HG03159 (cell line): ENCODE measurements at regions not wholly inside any gene's neighbourhood (a gene's known extent, or its start where the extent isn't known, plus 50 kb on each side); places are given as distances from the start of the nearest gene placed in this dataset.

Source experiments
- ATAC-seq: cut with Tn5 transposase; IDR thresholded peaks from one replicate; pipeline ENCODE4 v1.9.1; 2021; ENCODE audit warnings: mild to moderate bottlenecking, moderate library complexity; ENCODE audit not compliant: unreplicated experiment

DNA sequence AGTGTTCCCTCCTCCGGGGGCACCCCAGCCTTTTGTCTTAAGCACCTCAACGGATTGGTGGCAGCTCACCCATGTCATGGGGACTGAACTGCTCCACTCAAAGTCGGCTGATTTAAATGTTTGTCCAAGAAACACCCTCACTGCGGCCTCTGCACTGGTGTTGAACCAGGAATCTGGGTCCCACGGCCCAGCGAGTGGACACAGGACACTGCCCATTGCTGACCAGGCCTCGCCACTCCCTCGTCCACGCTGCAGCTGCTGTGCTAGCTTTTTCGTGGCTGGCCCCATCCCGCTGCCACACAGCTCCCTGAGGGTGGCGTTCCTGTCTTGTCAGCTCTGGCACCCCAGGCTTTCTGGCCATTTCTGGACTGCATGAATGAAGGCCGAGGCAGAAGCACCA, 646.2 kb downstream of the BRD1 start:
- ATAC-seq: no peak

DNA sequence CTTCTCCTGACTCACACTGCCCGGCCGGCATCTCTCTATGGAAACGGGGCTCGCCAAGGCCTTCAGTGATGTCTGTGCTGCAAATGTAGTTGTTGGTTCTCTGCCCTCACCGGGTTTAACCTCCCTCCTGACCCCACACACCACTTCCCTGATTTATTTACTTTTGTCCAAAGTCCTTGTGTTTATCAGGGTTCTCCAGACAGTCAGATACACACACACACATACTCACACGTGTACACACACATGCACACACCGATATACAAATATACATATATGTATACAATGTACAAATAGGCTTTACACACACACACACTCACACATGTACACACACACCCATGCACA, 647.0 kb downstream of the BRD1 start:
- ATAC-seq: no peak

DNA sequence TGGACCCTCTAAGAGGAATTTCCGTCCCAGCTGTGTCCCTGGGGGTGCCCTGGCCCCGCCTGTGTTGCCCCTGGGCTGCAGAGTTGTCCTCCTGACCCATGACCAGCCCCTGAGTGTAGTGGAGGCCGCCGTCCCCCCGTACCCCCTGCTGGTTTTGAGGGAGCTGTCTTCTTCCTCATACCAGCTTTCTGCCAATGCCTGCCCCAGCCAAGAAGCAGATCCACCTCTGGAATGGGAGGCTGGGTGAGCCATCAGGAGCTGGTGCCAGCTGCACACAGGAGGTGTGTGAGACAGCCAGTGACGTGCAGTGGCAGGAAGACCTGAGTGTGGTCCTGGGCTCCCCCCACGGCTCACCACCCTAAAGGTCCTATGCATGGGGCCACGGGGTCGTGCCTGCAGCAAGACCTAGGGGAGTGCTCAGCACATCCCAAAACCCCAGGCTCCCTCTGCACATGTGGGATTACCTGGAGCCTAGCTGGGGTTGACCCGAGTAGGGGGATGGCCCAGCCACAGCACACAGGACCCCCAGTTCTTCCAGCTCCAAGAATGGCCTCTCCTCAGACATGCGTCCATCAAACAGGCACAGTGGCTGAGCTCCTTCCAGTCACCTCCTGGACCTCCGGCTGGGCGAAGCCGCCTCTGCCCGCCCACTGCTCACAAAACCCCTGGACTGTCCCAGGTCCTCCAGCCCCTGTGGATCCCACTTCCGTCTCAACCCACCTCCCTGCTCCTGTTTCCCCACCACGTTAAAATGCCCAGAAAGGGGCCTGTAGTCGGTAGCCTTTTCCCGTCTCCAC, 647.6 kb downstream of the BRD1 start:
- no peak for ATAC-seq

DNA sequence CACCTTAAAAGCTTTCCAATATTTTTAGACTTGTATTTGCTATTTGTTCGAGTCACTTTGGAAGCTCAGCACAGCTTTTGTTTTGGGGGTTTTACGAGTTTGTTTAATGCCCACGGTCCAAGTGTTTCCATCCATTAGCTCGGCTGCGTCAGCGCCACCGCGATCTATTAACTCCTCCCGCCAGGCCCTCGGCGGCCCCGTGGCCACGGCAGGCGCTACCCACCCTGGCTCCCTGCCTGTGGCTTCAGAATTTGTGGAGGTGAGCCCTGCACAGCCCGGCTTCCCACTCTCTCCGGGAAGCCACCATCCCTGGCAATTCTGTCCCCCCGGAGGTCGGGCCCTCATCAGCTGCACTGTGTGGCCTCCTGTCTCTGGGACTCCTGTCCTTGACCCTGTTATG, 648.5 kb downstream of the BRD1 start:
- ATAC-seq: no peak

DNA sequence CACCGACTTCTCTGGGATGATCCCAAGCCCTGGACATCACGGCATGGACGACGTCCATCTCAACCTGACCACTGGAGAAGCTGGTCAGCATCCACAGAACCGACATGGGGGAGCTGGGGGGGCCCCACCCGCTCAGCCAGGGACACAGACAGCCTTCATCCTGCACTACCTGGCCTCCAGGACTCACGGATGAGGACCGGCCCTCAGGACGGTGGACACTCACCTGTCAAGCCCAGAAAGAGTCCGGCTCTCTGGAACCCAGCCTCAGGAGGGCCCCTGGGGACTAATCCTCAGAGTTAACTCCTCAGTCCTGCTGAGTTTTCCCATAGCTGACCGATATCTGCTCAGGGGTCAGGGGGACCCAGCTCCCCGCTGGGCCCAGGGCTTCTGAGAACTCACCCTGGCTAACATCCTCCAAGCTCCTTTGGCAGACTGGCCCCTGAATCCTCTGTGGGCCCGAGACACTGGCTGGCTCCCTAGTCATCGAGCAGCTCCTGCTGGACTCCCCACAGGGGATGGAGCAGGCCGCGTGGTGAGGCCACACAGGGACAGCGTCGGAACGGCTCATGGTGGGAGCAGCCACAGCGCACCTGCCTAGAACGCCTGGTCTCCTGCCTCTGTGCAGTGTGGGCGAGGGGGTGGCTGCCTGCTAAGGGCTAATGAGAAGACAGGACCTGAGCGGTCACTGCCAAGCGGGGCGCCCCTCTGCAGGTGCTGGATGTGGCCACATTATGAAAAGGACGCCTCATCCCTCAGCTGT, 649.2 kb downstream of the BRD1 start:
- ATAC-seq: no peak

GRCh38 chr22:49177666-49178065, 650.0 kb downstream of the BRD1 start:
- no peak for ATAC-seq

DNA sequence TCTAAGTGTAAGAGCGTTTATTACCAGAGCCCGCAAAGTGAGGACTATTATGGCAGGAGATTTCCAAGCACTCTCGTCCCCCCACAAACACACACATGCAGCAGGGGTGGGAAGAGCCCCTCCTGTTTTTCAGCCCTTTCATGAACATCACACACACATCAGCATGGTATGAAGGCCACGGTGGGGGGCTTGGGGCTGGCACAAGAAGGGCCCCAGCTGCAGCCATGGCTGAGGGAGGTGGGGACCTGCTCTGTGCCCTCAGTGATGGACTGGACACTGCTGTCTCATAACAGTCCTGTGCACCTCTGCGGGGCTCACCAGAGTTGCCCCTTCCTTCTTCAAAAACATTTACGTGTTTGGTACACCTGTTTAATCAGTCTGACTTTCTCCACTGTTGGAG, 650.7 kb downstream of the BRD1 start:
- ATAC-seq: no peak

DNA sequence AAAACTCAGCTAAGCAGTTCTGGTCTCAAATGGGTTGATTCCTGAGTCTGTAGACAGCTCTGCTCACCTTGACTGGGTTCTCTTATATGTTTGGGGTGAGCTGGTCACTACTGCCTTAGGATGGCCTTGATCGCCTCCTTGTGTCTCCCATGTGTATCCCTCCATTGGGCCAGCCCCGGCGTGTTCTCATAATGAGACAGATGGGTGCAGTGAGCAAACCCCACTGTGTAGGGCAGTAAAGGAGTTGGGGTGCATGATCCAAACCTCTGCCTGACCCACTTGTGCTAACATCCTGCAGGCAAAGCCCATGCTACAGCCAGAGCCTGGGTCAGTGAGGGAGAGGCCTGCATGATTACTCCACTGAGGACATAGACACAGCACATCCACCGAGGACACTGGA, 657.6 kb downstream of the BRD1 start:
- ATAC-seq: no peak

GRCh38 chr22:49169074-49169744, 658.5 kb downstream of the BRD1 start:
- no peak for ATAC-seq

GRCh38 chr22:49168219-49168813, 659.4 kb downstream of the BRD1 start:
- ATAC-seq: no peak

DNA sequence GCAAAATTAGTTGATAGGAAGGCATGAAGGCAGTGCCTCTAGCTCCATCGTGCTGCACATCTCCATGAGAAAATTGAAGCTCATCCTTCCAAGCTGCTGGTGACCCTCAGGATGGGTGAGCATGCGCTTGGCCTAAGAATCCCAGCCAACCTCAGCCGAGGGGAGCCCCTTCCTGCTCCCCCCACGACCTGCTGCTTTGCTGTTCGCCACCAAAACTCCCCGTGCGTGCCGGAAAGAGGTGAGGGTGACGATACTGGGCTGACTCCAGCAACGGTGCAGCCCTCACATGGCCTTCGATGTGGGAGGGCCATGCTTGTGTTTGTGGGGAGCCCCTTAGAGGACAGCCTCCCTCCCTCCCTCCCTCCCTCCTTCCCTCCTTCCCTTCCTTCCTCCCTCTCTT, 660.9 kb downstream of the BRD1 start:
- ATAC-seq: no peak

- ATAC-seq: no peak
Measured at GRCh38 chr22:49166211-49166610, 661.5 kb downstream of the BRD1 start.

DNA sequence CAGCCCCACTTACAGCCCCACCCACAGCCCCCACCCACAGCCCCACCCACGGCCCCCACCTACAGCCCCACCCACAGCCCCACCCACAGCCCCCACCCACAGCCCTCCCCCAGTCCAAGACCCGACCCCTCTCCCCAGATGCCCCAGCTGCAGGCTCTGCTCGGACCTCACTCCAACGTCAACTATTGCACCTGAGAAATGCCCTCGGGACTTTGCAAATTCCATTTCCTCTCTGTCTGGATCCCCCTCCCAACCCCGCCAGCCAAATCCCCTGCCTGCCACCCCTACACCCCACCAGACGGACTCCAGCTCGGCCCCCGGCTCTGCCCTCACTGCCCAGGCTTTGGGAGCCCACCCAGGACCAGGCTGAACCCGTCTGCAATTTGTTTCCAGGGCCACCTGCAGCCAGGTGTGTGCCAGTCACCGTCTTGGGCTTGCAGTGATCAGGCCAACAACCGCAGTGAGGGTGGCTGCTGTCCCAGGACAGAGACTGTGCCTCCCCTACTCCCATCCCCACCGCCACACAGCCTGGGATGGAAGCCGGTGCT, 662.8 kb downstream of the BRD1 start:
- ATAC-seq: no peak

GRCh38 chr22:49163960-49164690, 663.5 kb downstream of the BRD1 start:
- ATAC-seq: no peak

DNA sequence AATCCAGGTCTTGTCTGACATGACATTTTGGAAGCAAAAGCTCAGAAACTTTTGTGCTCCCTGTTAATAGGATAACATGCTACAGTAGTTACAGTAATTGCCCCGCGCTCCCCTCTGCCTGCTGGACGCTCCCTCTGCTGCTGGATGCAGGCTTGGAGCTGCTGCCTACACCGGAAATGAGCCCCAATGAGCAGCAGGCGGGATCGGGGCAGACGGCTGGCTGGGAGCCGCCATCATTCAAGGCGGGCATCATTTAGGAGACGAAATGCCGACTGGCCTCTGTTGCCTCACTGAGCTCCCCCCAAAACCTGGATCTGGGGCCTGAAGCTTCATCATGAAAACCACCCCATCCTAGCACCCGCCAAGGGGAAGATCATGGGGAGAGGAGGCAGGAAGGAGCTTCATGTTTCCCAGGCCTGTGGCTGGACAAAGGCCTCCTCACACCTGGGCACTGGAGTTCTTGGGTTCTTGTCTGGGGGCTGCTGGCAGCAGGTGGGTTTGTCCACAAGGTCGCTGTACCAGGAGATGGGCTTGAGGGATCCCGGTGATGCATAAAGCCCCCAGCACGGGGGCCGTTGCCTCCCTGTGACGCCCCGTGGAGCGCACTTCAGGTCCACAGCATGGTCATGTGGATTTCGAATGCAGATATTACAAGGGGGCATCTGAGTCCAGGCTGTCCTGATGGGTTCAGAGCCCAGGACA, 664.3 kb downstream of the BRD1 start:
- ATAC-seq: no peak

DNA sequence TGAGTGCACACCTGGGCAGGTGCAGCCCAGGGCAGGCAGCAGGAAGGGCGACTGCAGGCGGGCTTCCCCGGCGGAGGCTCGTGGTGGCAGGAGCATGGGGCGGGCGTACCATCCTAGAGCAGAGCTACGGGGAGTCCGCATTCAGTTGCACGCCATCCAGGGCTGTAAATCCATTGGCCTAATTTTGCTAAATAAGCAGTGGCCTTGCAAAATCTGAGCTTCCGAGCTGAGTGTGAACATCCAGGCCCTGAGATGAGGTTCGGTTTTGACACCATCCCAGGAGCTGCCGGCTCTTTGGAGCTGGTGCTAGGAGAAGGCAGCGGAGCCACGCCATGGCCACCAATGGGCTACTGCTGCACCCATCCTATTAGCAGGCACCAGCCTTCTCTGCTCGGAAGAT, 664.8 kb downstream of the BRD1 start:
- ATAC-seq: no peak

- no peak for ATAC-seq
Measured at GRCh38 chr22:49161002-49161850, 666.4 kb downstream of the BRD1 start.

GRCh38 chr22:49160261-49161001, 667.2 kb downstream of the BRD1 start:
- ATAC-seq: no peak
